GM18907 (cell line): ENCODE measurements at regions not wholly inside any gene's neighbourhood (a gene's known extent, or its start where the extent isn't known, plus 50 kb on each side); places are given as distances from the start of the nearest gene placed in this dataset.
"Not testable (repeated sequence)": the region's sequence is repeated elsewhere in the genome, so short reads cannot be mapped to it uniquely, and the experiment has no call there.

Experiments used
- ATAC-seq: cut with Tn5 transposase; IDR thresholded peaks from one replicate; pipeline ENCODE4 v1.9.1; 2021; ENCODE audit warnings: mild to moderate bottlenecking, moderate library complexity; ENCODE audit not compliant: unreplicated experiment

- no peak for ATAC-seq
Observed at GRCh38 chr6:144599615-144600014, 314.5 kb downstream of the UTRN start.

GRCh38 chr6:144601221-144601620, 316.1 kb downstream of the UTRN start:
- ATAC-seq, result no peak

DNA sequence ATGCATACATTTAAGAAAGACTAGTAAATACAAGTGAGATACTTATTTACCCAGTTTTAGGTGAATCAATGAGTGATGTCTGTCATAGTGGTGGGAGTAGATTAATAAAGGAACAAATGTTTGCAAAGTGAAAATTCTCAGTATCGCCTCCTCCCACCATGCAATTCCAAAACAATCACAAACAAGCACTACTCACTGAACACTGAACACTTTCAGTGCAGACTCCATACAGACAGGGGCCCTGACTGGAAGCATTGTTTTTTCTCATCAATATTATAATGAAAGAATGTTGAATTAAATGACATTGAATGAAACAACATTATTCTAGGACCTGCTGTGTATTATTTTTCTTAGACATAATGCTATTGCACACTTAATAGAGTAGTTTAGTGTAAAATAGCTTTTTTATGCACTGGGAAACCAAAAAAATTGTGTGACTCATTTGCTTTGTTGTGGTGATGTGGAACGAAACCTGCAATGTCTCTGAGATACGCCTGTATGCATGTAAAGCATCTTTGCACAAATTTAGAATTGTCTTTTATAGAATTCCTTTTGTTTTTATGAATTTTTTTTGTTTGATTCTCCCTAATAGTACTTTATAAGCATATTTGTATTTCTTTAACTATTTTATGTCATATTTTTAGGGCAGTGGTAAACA, 317.5 kb downstream of the UTRN start:
- ATAC-seq, result no peak

DNA sequence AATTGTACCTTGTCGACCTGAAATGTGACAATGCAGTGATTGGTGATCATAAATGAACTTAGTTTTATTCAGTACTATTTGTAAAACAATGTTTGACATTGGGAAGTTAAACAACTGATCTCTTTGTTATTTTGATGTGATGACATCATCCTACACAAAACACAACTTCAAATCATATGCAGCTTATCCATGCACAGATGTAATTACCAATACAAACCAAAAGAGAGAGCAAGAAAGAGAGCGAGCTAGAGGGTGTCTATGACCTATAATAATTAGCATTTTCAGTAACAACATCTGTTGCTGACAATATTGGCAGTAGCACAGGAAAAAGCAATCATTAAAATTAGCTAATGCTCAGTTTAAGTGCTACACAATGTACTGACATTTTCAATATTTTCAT, 320.9 kb downstream of the UTRN start:
- no peak for ATAC-seq

GRCh38 chr6:144607998-144608735, 323.0 kb downstream of the UTRN start:
- no peak for ATAC-seq

DNA sequence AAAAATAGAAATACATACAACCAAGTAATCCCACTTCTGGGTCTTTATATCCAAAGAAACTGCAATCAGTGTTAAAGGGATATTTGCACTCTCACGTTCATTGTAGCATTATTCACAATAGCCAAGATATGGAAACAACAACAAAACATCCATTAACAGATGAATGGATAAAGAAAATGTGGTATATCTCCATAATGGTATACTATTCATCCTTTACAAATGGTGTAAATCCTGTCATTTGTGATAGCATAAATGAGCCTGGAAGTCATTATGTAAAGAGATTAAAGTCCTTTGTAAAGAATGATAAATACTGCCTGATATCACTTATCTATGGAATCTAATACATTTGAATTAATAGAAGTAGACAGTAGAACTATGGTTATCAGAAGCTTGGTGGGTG, 327.7 kb downstream of the UTRN start:
- no peak for ATAC-seq

GRCh38 chr6:144613859-144614258, 328.7 kb downstream of the UTRN start:
- ATAC-seq, result no peak

DNA sequence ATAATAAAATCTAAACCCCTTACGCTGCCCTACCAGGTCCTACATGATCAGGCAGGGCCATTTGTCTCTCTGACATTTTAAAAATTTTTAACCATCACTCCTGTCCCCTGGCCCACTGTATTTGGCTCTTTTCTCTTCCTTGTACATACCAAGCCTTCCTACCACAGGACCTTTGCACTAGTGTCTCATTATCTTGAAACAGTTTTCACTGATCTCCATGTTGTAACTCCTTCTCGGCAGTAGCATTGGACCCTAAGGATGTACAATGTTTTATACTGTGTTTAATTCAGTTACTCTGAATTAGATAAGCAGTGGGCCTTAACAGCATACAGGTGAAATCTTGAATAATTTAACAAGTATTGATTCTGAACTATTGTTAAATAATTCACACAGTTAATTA, 330.7 kb downstream of the UTRN start:
- ATAC-seq, result no peak

DNA sequence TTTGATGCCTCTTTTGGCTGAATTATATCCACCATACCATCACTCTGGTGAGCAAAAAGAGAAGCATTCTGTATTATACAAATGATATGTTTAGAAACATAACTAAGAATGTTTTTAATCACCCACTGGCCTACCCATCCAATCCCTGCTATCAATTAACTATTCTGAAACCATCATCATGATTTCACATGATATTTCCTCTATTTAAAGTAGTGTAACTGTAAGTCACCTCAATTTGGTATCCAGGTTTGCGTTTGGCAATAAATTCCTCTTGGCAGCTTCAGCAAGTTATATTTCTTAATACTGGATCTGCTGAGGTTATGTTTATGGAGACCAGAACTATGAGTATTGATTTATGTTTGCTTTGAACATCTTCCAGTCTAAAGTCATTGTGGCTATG, 332.1 kb downstream of the UTRN start:
- ATAC-seq, result no peak

DNA sequence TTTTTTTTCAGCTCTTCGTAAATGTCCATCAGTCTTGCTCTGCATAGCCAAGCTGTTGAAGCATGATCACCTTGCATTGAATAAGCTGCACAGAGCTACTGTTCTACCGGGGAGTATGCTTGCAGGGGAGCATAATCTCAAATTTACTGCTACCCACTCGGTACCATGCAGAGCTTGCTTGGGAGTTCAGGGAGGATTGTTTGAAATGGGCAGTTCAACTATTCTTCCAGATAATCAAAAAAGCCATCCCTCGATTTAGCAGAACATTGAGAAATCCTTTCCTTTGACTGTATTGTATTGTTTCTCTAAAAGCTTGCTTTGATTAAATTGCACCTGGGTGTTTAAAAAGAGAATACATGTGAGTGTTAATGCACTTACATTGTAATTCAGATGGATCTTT, 332.6 kb downstream of the UTRN start:
- no peak for ATAC-seq

DNA sequence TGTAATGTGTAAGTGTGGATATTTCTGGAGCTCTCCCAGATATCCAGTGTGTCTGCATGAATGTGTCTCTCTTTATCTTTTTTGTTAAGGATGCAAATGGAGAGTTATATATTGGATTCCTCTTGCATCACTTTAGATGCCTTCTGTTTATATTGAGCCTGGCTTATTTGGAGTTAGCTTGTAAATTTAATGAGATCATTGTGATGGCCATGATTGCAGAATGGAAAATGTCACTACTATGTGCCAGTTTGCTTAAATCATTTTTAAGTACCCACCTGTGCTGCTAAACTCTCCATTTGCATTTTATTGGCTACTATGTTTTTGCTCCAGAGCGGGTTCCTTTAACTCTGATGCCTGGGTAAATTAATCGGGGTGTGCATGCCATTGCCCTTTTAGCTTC, 334.8 kb downstream of the UTRN start:
- ATAC-seq, result no peak

GRCh38 chr6:144621332-144621731, 336.2 kb downstream of the UTRN start:
- ATAC-seq, result no peak

DNA sequence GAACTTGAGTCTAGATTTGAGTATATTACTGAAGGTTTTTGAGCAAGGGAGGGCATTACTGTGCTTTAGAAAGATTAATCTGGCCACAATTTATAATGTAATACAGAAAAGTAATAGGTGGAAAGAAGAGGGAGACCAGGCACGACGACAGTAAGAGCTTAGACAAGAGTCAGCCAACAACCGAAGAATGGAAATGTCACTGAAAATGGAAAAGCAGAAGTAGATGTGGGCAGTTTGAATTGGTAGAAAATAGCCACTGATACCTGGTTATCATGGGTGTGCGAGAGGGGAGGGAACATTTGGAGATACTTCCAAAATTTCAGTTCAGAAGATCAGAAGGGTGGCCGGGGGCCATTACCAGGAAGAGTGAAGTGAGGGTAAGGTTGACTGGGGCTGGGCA, 339.1 kb downstream of the UTRN start:
- no peak for ATAC-seq

DNA sequence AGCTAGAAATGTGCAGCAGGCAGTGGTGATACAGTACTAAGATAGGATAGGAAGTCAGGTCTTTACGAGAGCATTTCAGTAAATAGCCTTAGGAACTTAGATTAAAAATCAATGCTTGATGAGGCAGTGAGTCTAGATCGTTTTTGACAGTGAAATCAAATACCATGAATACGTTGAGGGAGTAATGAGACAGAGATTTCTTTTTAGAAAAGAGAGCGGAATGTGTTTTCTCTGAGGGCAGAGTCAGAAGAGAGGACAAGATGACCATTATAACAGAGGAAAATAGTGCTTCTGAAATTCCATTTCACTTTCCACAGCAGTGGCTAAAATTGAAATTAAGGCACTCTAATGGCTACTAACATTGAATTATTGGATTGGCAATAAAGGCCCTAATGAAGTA, 339.6 kb downstream of the UTRN start:
- no peak for ATAC-seq

DNA sequence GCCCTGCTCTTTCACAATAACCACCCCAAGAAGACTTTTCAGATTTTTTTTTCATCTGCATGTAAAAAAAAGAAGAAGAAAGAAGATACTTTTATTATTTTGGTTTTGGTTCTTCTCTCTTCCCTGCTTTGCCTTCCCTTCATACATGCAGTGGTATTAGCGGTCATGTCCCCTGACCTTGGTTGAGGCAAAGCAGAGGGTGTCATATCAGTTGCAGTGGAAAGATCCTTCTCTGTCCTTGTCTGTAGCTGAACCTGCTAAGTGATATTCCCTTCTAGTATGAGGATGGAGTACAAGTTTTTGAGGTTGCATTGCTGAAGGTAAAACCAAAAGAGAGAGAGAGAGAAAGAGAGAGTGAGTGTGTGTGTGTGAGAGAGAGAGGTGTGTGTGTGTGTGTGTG, 345.7 kb downstream of the UTRN start:
- ATAC-seq, result no peak

- ATAC-seq, result no peak
Observed at GRCh38 chr6:144632266-144632665, 347.1 kb downstream of the UTRN start.

DNA sequence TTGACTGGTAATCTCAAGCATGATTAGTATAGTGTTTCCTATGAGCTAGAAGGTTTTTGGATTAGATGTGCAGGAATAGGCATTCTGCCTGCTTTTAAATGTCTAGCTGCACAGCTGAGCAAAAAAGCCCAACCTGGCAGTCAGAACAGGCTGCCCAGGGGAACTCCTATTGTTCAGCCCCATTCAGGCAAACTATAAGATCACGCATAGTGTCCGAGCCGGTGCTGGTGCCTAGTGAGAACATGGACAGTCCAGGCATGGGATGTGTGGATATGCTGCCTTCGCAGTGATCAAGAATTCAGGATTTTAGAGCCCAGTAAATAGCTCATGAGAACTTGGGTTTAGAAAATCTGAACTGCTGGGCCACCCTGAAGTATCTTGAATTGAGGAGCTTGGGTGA, 348.8 kb downstream of the UTRN start:
- ATAC-seq, result no peak

GRCh38 chr6:144634371-144634770, 349.2 kb downstream of the UTRN start:
- no peak for ATAC-seq

GRCh38 chr6:144635051-144635450, 349.9 kb downstream of the UTRN start:
- ATAC-seq, result no peak

- ATAC-seq, result not testable (repeated sequence)
Observed at GRCh38 chr6:144636025-144636424, 350.9 kb downstream of the UTRN start.

- no peak for ATAC-seq
Observed at GRCh38 chr6:144637541-144637940, 352.4 kb downstream of the UTRN start.

DNA sequence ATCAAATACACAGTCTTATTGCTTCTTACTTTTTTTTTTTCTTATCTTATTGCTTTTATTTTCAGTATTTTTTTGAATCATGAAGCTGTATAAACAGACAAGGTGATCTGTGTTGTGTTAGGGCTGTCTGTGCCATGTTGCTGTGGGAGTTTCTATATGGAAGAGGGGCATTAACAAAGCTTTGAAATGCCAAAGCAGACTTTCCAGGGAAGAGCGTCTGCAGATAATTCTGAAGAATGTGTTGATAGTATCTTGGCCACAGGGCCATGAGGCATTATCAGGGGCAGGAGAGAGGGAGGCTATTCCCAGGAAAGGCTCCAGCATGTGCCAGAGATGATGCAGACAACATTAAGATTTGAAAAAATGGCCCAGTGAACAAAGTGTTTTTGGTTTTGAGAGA, 354.5 kb downstream of the UTRN start:
- ATAC-seq, result no peak

DNA sequence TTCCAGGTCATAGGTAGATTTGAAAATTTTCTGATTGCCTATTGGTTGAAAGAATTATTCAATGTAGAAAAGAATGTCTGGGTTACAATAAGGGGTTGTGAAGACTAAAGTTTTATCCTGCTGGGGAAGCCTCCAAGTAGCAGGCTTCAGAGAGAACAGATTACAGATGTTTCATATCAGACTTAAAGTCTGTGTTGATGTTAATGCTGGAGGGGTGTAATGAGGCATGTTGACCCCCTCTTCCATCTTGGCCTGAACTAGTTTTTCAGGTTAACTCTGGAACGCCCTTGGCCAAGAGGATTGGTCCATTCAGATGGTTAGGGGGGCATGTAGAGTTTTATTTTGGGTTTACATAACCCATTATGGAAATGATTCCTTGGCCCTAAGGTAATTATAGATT, 356.2 kb downstream of the UTRN start:
- ATAC-seq, result no peak
